ENCODE measurements at regions not wholly inside any gene's neighbourhood (a gene's known extent, or its start where the extent isn't known, plus 50 kb on each side); places are given as distances from the start of the nearest gene placed in this dataset.

GRCh38 chr20:58150772-58151171 lies 77.7 kb downstream of the ANKRD60 start:
- Histone ChIP-seq H3K27ac (ENCODE audit: low read depth, low read length) (no peak overlapping the region), H4K20me1 (ENCODE audit: low read depth, low read length) (no peaks in the 10 kb centered on the region), H3K27me3 (ENCODE audit: low read length) (no peaks in the 10 kb centered on the region), H3K79me2 (ENCODE audit: insufficient read depth, low read length) (no peaks in the 10 kb centered on the region), H3K9ac (ENCODE audit: low read length) (no peak overlapping the region), H3K9me3 (ENCODE audit: insufficient read depth, low read length) (no peaks in the 10 kb centered on the region), H3K4me2 (ENCODE audit: low read depth, low read length, poor library complexity, severe bottlenecking) (no peak overlapping the region), H3K36me3 (ENCODE audit: low read length) (no peaks in the 10 kb centered on the region), H3F3A (ENCODE audit: insufficient read depth) (no peaks in the 10 kb centered on the region), H2AFZ (ENCODE audit: low read depth, low read length, severe bottlenecking) (no peak overlapping the region), H3K9me2 (replicated peaks; ENCODE audit: insufficient read depth, low read length) (no peaks in the 10 kb centered on the region), H3K4me3 (ENCODE audit: insufficient read depth, low read length, poor library complexity, severe bottlenecking) (no peak overlapping the region)
- TF ChIP-seq CTCF (IDR thresholded peaks at IDR 0.05; ENCODE audit: insufficient read depth, low read length, poor library complexity, severe bottlenecking) (no peak), EZH2phosphoT487 (conservative IDR thresholded peaks at IDR 0.05; ENCODE audit: low read length) (no peak)

GRCh38 chr20:58149437-58150091 lies 78.9 kb downstream of the ANKRD60 start:
- Histone ChIP-seq H3K4me2 (ENCODE audit: low read depth, low read length, poor library complexity, severe bottlenecking) (no peak overlapping the region), H3K79me2 (ENCODE audit: insufficient read depth, low read length) (no peaks in the 10 kb centered on the region), H3K9me3 (ENCODE audit: insufficient read depth, low read length) (no peaks in the 10 kb centered on the region), H3K9me2 (replicated peaks; ENCODE audit: insufficient read depth, low read length) (no peaks in the 10 kb centered on the region), H3K27me3 (ENCODE audit: low read length) (no peaks in the 10 kb centered on the region), H4K20me1 (ENCODE audit: low read depth, low read length) (no peaks in the 10 kb centered on the region), H3K9ac (ENCODE audit: low read length) (no peak overlapping the region), H3K27ac (ENCODE audit: low read depth, low read length) (no peak overlapping the region), H3K4me3 (ENCODE audit: insufficient read depth, low read length, poor library complexity, severe bottlenecking) (no peak overlapping the region), H2AFZ (ENCODE audit: low read depth, low read length, severe bottlenecking) (no peak overlapping the region), H3F3A (ENCODE audit: insufficient read depth) (no peaks in the 10 kb centered on the region), H3K36me3 (ENCODE audit: low read length) (no peaks in the 10 kb centered on the region)
- TF ChIP-seq EZH2phosphoT487 (conservative IDR thresholded peaks at IDR 0.05; ENCODE audit: low read length) (no peak), CTCF (IDR thresholded peaks at IDR 0.05; ENCODE audit: insufficient read depth, low read length, poor library complexity, severe bottlenecking) (no peak)

GRCh38 chr20:58148891-58149290 lies 79.6 kb downstream of the ANKRD60 start:
- Histone ChIP-seq H3K79me2 (ENCODE audit: insufficient read depth, low read length) (no peaks in the 10 kb centered on the region), H3K27me3 (ENCODE audit: low read length) (no peaks in the 10 kb centered on the region), H3K9me3 (ENCODE audit: insufficient read depth, low read length) (no peaks in the 10 kb centered on the region), H3K27ac (ENCODE audit: low read depth, low read length) (no peak overlapping the region), H3K4me2 (ENCODE audit: low read depth, low read length, poor library complexity, severe bottlenecking) (no peak overlapping the region), H3K9me2 (replicated peaks; ENCODE audit: insufficient read depth, low read length) (no peaks in the 10 kb centered on the region), H2AFZ (ENCODE audit: low read depth, low read length, severe bottlenecking) (no peak overlapping the region), H4K20me1 (ENCODE audit: low read depth, low read length) (no peaks in the 10 kb centered on the region), H3K9ac (ENCODE audit: low read length) (no peak overlapping the region), H3F3A (ENCODE audit: insufficient read depth) (no peaks in the 10 kb centered on the region), H3K36me3 (ENCODE audit: low read length) (no peaks in the 10 kb centered on the region), H3K4me3 (ENCODE audit: insufficient read depth, low read length, poor library complexity, severe bottlenecking) (no peak overlapping the region)
- TF ChIP-seq EZH2phosphoT487 (conservative IDR thresholded peaks at IDR 0.05; ENCODE audit: low read length), result no peak
- TF ChIP-seq CTCF (IDR thresholded peaks at IDR 0.05; ENCODE audit: insufficient read depth, low read length, poor library complexity, severe bottlenecking), result no peak
